Endothelial cell of hepatic sinusoid (primary cell): ENCODE measurements at regions not wholly inside any gene's neighbourhood (a gene's known extent, or its start where the extent isn't known, plus 50 kb on each side); places are given as distances from the start of the nearest gene placed in this dataset.
"Not testable (repeated sequence)": the region's sequence is repeated elsewhere in the genome, so short reads cannot be mapped to it uniquely, and the experiment has no call there.

Experiments used
- in situ Hi-C: cut with HindIII; loops from 2 replicates; pipeline ENCODE4 v1.10.0; 2017; ENCODE audit warnings: low sequenced_read_pairs

DNA sequence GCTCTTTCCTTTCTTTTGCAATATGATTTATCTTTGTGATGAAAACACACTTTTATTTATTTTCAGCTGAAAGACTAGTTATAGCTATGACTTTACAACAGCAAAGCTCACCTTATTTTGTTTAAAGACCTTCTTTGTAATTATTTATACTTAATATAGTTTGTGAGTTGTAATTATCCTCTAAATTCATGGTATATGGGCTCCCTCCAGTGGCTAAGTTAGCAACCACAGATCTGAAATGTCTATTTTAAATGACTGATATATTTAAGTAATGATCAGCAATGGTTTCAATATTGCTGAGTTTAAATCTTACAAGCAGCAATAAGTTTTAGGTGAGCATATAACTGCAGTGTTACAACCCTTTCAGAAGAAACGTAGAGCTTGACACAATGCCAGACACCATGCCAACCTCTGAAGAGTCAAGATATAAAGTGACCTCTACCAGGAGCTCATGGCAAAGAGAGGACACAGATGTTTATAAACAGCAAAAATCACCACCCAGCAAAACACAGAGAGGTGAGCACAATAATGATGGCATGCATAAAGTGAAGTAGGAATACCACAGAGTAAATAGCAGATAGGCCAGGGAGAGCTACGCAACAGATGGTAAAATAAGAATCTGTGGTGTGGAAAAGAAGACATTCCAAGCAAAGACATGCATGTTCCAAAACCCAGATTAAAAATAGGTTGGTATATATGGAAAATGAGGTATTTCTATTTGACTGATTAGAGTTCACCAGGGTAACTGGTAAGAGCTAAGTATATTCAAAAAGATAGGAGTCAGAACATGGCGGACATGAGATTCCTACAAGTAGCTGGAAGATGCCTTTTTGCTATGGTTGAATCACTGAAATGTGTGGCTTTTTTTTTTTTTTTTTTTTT, 143.7 kb upstream of the ZNF385D start:
- in situ Hi-C loops = no loop called here

DNA sequence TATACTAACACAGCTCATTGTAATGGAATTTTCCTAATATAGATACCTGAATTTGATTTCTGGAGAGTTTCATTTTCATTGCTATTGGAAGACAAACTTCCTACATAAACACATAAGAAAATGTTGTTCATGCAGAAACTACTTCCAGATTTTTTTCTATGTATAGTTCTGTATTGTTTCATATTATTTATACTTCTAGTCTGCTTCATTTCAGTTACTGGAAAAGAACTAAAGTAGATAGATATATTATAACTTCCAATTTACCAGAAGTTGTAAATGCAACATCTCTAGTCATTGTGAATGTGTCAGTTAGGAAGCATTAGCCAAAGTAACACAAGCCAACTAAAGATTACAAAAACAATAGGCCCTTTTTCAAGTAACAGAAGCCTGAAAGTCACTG, 147.3 kb upstream of the ZNF385D start:
- in situ Hi-C loops = no loop called here

DNA sequence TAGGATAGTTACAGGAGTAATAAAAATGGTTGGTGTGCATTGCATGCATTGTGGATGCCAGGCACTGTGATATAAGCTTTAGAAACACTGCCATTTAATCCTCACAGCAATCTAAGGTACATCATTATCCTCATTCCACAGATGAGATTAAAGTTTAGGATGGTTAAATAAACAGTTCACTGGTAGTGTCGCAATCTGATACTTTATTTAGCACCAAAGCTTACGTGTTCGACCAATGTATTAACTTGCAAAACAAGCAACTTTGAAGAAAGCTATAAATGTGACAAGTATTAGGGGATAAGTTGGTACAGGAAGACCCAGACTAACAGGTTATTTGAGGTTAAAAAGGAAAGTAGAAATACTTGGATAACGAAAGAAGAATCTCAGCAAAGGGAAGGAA, 150.5 kb upstream of the ZNF385D start:
- in situ Hi-C loops = no loop called here

DNA sequence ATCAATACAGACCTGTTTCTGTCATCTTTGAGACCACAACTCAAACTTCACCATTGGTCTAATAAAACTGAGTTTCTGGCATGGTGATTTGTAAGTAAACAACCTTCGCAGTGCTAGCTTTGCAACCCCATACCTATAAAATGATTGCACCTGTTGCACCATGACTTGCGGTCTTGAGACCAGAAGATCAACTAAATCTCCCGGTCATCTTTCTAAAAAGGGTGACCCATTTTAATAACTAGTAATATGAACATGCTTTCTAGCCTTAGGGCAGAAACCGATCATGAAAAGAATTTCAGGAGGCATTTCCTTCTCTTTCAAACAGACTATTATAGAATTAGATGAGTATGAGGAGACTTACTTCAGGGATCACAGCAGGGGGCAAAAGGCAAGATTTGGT, 151.9 kb upstream of the ZNF385D start:
- in situ Hi-C loops = no loop called here

DNA sequence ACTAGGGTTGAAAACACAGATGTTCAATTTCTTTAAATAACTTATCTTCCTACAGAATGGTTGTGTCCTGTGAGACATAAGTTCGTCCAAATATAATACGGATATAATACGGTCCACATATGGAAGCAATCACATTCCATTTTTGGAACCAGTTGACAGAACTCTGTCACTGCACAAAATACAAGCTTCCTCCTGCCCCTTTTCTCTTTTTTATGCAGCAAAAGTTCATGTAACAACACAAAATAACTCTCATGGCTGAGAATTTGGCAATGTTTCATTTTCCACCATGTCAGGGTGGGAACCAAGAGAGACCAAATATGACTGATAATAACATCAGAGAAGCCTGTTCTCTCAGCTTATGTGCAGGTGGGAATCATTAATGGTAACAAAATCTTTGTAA, 158.1 kb upstream of the ZNF385D start:
- in situ Hi-C loops = no loop called here

DNA sequence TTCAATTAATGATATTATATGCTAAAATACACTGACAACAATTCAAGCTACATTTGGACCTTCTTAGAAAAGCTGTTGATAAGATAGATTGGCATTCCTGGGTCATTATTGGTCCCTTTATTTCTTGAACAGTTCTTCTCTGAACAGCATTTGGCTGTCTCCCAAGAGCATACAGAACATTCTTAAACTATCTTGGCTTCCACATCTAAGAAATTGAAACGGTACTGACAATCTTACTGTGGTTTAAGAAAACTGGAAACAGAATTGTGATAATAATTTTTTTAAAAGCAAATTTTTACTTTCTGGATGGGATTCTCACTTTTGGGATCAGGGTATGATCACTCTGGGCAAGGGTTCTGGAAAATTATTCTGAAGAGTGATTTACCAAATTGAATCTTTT, 161.7 kb upstream of the ZNF385D start:
- in situ Hi-C loops = no loop called here

DNA sequence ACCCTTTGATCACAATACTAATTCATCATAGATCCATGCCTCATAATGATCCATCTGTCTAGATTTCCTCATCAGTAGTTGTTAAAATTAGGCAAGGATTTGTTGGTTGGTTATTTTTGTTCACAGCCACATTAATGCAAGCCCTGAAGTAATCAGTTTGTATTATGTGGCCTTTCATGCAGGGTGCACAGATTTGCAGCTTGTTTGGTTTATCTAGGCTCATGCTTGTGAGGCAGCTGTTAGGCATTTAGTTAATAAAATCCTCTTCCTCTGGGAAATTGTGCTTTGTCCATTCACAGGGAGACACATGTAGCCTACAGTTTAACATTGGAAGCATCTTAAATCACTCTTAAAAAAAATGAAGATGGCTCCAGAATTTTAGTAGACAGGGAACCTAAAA, 162.8 kb upstream of the ZNF385D start:
- in situ Hi-C loops = no loop called here

DNA sequence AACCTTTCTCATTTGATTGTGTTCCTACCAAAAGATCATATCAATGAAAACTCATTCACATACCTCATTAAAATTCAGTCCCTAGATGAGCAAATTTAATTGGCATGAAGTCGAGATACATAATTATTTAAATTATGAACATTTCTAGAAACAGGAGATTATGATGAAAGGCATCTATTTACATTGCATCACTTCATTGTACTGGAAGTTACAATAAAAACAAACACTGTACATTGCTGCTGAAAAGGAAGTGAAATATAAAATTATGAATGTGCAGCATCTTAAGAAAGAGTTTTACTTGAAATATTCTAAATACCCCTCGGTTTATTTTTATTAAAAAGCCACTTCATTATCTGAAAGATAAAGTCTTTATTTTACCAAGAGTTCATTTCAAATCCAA, 163.4 kb upstream of the ZNF385D start:
- in situ Hi-C loops = no loop called here

DNA sequence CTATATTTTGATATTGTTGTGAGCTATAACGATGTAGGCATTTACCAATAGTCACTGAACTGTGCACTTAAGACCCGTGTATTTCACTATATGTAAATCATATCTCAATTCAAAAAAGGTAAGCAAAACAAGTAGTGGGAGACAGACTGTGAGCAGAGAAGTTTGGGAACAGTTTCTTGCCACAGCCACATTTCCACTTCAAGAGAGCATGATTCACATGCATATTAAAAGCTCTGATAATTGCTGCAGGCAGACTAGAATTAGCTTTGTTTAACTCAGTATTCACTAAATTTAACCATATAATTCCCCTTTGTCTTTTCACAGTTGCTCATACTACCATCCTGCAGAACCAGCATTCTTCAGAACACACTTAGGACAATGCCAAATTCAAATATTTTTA, 168.4 kb upstream of the ZNF385D start:
- in situ Hi-C loops = no loop called here

DNA sequence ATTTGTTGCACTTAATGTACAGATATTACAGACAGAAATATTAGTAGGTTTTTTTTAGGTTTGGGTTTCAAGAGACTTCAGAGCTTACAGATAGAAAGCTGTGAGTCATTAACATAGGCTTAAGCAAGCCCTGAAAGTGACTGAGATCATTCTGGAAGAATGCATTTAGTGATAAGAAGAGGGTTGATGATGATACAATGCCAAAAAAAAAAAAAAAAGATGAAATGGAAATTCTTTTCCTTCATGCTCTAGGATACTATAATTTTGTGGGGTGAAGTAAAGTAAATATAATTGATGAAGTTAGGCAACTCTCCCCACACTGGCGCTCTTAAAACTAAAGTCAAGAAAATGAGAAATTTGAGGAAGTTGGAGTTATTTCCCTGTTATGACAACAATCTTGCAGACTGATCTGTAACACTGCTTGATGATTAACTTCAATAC, 169.4 kb upstream of the ZNF385D start:
- in situ Hi-C loops = no loop called here

DNA sequence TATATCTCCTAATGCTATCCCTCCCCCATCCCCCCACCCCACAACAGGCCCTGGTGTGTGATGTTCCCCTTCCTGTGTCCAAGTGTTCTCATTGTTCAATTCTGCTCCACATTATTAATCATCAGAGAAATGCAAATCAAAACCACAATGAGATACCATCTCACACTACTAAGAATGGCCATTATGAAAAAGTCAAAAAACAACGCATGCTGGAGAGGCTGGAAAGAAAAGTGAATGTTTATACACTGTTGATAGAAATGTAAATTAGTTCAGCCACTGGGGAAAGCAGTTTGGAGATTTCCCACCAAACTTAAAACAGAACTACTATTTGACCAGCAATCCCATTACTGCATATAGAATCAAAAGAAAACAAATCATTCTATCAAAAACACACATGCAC, 172.1 kb upstream of the ZNF385D start:
- in situ Hi-C loops = not testable (repeated sequence)

DNA sequence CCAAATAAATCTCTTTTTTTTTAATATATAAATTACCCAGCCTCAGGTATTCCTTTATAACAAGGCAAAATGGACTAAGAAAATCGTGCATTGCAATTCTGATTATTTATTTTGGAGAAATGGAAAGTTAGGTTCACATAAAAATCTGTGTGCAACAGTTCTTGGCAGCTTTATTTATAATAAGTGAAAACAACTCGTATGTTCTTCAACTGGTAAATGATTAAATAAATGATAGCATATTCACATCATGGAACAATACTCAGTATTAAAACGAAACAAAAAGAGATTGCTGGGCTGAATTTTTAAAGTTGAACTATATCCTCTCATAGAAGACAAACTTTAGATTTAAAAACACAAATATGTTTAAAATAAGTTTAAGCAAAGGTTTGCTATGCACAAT, 176.3 kb upstream of the ZNF385D start:
- in situ Hi-C loops = no loop called here

DNA sequence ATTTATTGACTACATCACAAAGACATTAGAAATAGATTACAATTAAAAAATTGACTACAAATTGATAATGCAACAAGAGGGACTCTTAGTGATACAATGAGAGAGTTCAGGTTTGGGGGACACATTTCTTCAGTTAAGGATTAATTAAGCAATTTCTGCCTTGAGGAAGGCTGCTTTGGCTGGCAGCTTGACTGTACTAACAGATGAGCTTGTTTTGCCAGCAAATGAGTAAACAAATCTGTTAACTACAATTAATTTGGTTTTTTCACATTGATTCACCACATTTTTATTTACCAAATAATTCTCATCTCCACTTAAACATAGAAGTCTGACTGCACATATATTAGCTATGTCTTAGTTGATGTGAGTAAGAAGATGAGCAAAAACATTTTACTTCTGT, 183.6 kb upstream of the ZNF385D start:
- in situ Hi-C loops = no loop called here

DNA sequence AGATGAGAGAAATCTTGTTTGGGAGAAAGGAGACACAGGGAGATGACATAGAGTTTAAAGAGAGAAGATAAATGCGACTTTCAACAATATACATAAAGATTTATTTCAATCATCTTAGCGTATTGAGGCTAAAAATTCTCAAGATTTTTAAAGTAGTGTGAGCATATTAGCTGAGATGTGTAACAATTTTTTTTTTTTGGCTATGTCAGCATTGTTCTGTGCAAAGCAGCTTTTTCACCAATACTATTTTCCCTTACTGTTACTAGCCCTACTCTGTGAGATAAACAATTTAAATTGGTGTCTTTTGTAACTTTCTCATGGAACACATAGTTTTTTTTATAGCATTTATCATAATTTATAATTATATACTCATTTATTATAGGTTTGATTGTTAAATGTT, 185.2 kb upstream of the ZNF385D start:
- in situ Hi-C loops = no loop called here

DNA sequence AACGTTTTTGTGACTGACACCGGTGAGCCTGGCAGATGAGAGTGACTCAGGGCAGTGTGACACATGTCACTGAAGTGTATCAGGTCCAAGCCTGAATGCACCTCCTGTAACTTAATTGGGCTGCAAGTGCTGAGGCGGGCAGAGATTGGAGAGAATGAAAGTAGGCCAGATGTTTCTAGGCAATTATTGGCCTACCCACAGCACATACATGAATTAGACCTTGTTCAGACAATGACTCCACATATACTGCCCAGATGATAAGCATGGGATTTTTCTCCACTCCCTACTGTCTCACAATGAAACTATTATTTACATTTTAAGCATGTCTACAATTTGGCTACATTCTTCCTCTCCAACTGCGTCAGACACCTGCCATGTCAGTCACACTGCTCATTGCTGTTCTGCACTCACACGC, 187.3 kb upstream of the ZNF385D start:
- in situ Hi-C loops = no loop called here

DNA sequence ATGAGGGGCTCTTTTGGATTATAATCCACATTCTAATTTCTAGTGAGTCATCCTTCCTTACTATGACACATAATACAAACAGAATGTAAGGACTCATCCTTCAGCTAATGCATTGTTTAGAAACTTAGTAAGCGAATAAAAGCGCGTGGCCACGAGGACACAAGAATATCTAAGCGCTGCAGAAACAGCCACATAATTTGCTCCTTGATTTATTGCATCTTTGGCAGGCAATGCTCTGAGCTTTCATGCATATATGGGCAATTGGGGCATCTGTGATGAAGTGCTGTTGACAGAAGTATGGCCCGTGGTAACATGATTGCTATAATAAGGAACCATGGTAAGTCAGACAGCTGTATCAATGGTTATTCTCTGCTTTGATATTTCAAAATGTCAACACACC, 191.3 kb upstream of the ZNF385D start:
- in situ Hi-C loops = no loop called here

DNA sequence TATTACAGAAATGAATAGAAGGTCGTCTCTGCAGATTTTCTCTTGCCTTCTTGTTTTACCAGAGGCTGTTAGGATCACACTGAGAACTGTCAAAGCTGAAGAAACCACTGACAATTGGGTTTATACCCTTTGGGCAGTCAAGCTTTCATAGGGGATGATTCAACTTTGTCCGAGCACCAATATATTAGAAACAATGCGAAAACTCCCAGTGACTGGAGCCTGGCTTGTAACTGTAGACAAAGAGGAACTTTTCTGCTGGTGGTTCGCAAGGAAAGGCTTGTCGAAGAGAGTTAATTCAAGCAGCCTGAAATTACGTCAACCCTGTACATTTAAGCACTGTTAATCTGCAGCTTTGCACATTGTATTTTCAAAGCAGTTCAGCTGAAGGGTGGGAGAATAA, 193.2 kb upstream of the ZNF385D start:
- in situ Hi-C loops = no loop called here

DNA sequence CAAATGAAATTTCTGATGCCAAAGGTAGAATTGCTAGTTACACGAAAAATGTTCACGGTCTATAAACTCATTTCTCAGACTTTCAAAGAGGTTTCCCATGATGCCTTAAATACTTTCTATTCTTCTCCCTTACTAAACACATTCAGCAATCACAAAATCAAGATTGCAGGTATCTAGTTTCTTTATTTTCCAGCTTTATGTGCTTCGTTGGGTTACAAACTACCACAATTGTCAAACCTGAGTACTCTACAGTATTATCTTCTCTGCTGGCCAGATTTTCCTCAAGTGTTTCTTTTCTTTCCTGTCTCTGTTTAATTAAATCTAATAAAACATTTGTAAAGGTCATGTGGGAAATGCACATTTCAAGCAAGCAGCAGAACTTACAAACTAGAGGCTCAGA, 201.8 kb upstream of the ZNF385D start:
- in situ Hi-C loops = no loop called here

DNA sequence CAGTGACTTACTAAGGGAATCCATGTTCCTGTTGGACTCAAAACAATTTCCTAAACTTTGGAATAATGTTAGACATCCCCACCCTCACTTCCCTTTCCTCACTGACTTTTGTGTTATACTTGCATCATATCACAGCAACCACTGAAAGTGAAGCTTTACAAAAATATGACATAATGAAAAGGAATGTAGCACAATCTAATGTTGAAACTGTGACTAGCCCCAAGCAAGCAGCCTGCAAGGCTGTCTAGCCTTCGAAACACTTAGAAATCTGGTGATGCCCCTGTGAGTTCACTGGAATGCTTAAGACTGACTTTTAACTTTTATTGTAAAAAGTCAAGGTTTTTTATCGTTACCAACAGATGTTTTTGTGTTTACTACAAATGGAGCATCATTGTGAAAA, 203.7 kb upstream of the ZNF385D start:
- in situ Hi-C loops = no loop called here

DNA sequence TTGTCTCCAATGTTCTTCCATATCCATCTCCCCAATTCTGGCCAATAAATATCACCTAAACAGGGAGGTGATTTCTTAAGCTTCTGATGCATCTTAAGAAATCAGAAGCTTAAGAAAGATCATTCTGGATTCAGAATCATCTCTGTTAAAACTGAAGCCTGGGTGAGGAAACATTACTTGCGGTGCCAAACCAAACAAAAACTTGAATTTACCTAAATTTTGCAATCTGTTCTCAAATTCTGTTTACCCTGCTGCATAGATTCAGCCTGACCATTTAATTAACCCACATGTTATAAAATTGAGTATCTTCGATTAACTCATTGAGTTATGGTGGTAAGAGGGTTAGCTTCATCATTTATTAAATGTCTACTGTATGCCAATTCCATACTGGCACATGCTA, 204.4 kb upstream of the ZNF385D start:
- in situ Hi-C loops = no loop called here

DNA sequence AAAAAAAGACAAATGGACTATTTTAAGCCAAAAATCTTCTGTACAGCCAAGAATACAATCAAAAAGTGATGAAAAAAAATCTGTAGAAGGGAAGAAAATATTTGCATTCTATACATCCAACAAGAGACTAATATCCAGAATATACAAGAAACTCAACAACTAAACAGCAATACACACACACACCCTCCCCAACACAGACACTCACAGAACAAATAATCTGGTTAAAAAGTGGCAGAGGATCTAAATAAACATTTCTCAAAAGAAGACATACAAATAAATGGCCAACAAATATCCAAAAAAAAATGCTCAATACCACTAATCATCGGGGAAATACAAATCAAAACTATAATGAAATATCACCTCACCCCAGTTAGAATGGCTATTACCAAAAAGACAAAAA, 209.0 kb upstream of the ZNF385D start:
- in situ Hi-C loops = no loop called here

DNA sequence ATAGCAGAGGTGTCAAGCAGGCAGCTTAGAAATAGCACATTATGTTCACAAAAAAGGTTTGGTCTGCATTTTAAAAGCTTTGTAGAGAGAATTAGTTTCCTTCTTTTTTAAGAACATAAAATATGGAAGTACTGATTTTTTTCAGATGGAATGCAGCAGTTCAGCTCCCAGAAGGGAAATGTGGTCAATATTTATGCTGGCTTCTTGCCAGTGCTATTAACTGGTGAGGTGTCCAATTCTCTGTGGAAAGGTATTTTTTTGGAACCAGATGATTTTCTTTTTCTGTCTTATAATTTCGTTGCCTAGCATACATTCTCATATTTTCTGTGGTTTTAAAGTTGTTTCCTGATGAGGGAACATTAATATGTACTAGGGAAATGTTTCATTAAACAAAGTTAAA, 211.4 kb upstream of the ZNF385D start:
- in situ Hi-C loops = no loop called here

DNA sequence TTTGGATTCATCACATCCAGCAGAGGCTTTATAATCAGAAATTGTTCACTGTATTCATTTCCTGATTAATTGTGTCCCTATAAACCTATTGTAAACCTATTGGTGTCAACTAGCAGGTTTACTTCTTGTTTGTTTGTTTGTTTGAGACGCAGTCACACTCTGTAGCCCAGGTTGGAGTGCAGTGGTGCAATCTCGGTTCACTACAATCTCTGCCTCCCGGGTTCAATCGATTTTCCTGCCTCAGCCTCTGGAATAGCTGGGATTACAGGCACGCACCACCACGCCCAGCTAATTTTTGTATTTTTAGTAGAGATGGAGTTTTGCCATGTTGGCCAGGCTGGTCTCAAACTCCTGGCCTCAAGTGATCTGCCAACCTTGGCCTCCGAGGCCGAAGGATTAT, 215.4 kb upstream of the ZNF385D start:
- in situ Hi-C loops = not testable (repeated sequence)
